Hippocampal formation (tissue), 2 donors: ENCODE measurements at regions not wholly inside any gene's neighbourhood (a gene's known extent, or its start where the extent isn't known, plus 50 kb on each side); places are given as distances from the start of the nearest gene placed in this dataset.
"Not testable (repeated sequence)": the region's sequence is repeated elsewhere in the genome, so short reads cannot be mapped to it uniquely, and the experiment has no call there.

Experiments
- DNase-seq, 2 donors: peaks; one replicate each; lab custom pipeline; 2025; lab: John Stamatoyannopoulos, UW

- no peak for DNase-seq
These were observed 131.7 kb downstream of the HHIPL2 start for GRCh38 chr1:222416001-222416791.

GRCh38 chr1:222415441-222415840 is 132.5 kb downstream of the HHIPL2 start:
- no peak for DNase-seq

GRCh38 chr1:222413991-222414549 is 133.8 kb downstream of the HHIPL2 start:
- DNase-seq = no peak

- no peak for DNase-seq
These were observed 134.5 kb downstream of the HHIPL2 start for GRCh38 chr1:222413436-222413835.

- DNase-seq = no peak
These were observed 143.2 kb downstream of the HHIPL2 start for GRCh38 chr1:222404710-222405109.

GRCh38 chr1:222399197-222399596 is 148.7 kb downstream of the HHIPL2 start:
- DNase-seq = no peak

GRCh38 chr1:222394224-222394623 is 153.7 kb downstream of the HHIPL2 start:
- DNase-seq = no peak

- DNase-seq = no peak
These were observed 155.3 kb downstream of the HHIPL2 start for GRCh38 chr1:222392556-222392955.

- DNase-seq = no peak
These were observed 157.7 kb downstream of the HHIPL2 start for GRCh38 chr1:222390181-222390580.

GRCh38 chr1:222387007-222387814 is 160.7 kb downstream of the HHIPL2 start:
- DNase-seq = no peak

- DNase-seq = no peak
These were observed 161.9 kb downstream of the HHIPL2 start for GRCh38 chr1:222385955-222386354.

- no peak for DNase-seq
These were observed 162.6 kb downstream of the HHIPL2 start for GRCh38 chr1:222385262-222385661.

- no peak for DNase-seq
These were observed 163.4 kb downstream of the HHIPL2 start for GRCh38 chr1:222384531-222384930.

- no peak for DNase-seq
These were observed 165.7 kb downstream of the HHIPL2 start for GRCh38 chr1:222382171-222382570.

- DNase-seq = no peak
These were observed 170.3 kb downstream of the HHIPL2 start for GRCh38 chr1:222377428-222378088.

GRCh38 chr1:222376791-222377190 is 171.1 kb downstream of the HHIPL2 start:
- not testable (repeated sequence) for DNase-seq

GRCh38 chr1:222375701-222376100 is 172.2 kb downstream of the HHIPL2 start:
- no peak for DNase-seq

- no peak for DNase-seq
These were observed 173.9 kb downstream of the HHIPL2 start for GRCh38 chr1:222373831-222374602.

- DNase-seq = no peak
These were observed 174.7 kb downstream of the HHIPL2 start for GRCh38 chr1:222373216-222373615.

GRCh38 chr1:222372221-222372620 is 175.7 kb downstream of the HHIPL2 start:
- DNase-seq = no peak

- DNase-seq = no peak
These were observed 176.8 kb downstream of the HHIPL2 start for GRCh38 chr1:222370913-222371675.
